Right hindlimb (tissue), 1 donor: ENCODE measurements at regions not wholly inside any gene's neighbourhood (a gene's known extent, or its start where the extent isn't known, plus 50 kb on each side); places are given as distances from the start of the nearest gene placed in this dataset.
"Not testable (repeated sequence)": the region's sequence is repeated elsewhere in the genome, so short reads cannot be mapped to it uniquely, and the experiment has no call there.

Experiments used
- DNase-seq: peaks from one replicate; pipeline ENCODE4 v3.0.0-alpha.2; 2018

- no peak for DNase-seq
Observed at GRCh38 chr18:1435487-1435886, 530.8 kb downstream of the ADCYAP1 start.

DNA sequence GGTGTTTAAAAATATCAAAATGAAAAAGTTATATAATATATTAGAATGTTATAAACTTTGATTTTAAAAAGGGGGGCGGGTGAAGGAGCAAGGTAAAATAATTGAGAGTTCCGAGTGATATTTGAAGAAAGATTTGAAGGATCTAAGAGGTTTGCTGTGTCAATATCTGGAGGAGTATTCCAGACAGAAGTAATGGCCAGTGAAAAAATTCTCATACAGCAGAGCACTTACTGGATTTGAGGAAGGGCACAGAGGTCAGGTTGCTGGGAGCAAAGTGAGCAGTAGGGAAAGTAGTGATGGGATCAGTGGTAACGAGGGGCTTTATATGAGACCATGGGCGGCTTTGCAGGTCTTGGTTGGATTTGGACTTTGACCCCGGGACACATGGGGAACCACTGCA lies 531.5 kb downstream of the ADCYAP1 start:
- no peak for DNase-seq

GRCh38 chr18:1438458-1438910 lies 533.8 kb downstream of the ADCYAP1 start:
- DNase-seq = no peak

- peak; percentile 42 for DNase-seq
Observed at GRCh38 chr18:1438967-1439366, 534.3 kb downstream of the ADCYAP1 start.

DNA sequence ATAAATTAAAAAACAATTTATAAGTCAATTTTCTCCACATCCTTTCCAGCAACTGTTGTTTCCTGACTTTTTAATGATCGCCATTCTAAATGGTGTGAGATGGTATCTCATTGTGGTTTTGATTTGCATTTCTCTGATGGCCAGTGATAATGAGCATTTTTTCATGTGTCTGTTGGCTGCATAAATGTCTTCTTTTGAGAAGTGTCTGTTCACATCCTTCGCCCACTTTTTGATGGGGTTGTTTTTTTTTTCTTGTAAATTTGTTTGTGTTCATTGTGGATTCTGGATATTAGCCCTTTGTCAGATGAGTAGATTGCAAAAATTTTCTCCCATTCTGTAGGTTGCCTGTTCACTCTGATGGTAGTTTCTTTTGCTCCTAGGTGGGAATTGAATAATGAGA lies 539.4 kb downstream of the ADCYAP1 start:
- not testable (repeated sequence) for DNase-seq

GRCh38 chr18:1446765-1447164 lies 542.1 kb downstream of the ADCYAP1 start:
- no peak for DNase-seq

DNA sequence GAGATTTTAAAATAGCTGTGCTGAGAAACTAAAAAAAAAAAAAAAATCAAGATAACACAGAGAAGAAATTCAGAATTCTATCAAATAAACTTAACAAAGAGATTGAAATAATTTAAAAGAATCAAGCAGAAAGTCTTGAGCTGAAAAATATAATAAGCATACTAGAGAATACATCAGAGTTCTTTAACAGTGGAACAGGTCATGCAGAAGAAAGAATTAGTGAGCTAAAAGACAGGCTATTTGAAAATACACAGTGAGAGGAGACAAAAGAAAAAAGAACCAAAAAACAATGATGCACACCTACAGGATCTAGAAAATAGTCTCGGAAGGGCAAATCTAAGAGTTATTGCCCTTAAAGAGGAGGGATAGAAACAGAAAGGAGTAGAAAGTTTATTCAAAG lies 548.1 kb downstream of the ADCYAP1 start:
- no peak for DNase-seq

DNA sequence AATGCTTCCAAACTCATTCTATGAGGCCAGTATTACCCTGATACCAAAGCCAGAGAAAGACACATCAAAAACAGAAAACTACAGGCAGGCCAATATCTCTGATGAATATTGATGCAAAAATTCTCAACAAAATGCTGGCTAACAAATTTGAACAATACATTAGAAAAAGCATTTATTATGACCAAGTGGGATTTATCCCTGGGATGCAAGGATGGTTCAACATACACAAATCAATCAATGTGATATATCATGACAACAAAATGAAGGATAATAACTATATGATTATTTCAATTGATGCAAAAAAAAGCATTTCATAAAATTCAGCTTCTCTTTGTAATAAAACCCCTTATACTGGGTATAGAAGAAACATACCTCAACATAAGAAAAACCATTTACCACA lies 550.9 kb downstream of the ADCYAP1 start:
- DNase-seq = no peak

GRCh38 chr18:1458547-1458946 lies 553.9 kb downstream of the ADCYAP1 start:
- no peak for DNase-seq

DNA sequence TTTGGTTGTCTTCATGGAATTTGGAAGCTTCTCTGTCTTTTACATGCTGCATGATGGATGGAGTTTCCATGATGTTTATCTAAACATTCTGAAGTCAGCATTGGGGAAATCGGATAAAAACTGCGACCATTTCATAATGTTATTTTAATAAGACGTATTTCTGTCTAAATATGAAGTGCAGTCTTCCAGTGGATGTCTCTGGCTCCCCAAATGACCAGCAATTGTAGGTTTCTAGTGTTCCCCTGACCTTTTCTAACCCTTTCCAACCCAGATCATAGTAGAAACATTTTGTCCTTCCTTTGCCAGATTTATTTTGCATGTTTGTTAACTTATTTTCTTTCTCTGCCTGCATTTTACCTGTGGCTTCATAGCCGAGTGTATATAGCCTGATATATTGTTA lies 559.3 kb downstream of the ADCYAP1 start:
- DNase-seq = no peak

DNA sequence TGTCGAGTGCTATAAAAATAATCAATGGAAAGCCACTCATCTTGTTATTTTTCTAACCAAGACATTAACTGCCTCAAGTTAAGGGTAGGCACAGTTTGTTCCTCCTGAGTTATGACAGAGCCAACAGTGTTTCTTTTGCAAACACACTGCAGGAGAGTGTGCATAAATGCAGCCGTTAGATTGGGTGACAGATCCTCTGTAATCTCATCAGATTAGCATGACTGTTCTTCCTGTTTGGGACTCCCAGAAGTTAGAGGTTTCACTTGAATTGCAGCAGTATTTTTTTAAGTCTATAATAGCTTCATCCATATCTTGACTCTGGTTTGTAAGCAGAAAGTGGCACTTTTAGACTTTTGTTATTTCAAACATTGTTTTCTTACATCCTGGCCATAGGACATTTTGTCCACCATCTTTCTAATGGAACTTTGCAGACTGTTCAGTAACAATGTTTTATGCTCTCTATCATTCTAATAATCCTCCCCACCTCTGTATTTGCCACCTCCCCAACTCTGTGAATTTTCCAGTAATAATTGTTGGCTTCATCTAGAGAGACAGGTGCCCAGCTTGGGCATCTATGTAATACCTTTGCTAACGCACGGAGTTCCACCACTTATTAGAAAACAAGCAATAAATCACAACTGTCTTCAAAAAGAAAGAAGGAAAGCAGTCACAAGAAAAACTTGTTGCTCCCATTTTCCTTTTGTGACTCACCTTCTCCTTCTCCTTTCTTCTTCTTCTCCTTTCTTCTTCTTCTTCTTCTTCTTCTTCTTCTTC lies 560.0 kb downstream of the ADCYAP1 start:
- DNase-seq = no peak

DNA sequence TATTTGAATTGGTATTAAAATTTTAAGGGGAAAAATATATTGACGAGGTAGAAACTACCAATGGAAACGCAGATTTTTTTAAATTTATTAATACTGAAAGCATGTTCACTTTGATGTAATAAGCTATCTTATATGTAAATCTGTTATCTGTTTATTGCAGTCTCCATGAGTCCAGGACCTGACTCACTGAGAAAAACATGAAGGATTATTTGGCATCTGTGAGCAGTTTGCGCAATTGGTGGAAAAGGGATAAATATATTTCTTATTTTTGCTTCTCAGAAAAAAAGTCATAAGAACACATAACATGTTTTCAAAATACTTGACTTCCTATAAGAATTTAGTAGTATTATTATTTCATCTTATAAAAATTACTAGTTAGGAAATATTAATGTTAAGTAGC lies 561.4 kb downstream of the ADCYAP1 start:
- no peak for DNase-seq

- DNase-seq = no peak
Observed at GRCh38 chr18:1467461-1467964, 562.8 kb downstream of the ADCYAP1 start.

GRCh38 chr18:1468550-1468949 lies 563.9 kb downstream of the ADCYAP1 start:
- no peak for DNase-seq

- DNase-seq = no peak
Observed at GRCh38 chr18:1475867-1476266, 571.2 kb downstream of the ADCYAP1 start.

- DNase-seq = no peak
Observed at GRCh38 chr18:1480309-1480708, 575.6 kb downstream of the ADCYAP1 start.

GRCh38 chr18:1481577-1481976 lies 576.9 kb downstream of the ADCYAP1 start:
- DNase-seq = no peak

- DNase-seq = no peak
Observed at GRCh38 chr18:1483385-1483784, 578.7 kb downstream of the ADCYAP1 start.

DNA sequence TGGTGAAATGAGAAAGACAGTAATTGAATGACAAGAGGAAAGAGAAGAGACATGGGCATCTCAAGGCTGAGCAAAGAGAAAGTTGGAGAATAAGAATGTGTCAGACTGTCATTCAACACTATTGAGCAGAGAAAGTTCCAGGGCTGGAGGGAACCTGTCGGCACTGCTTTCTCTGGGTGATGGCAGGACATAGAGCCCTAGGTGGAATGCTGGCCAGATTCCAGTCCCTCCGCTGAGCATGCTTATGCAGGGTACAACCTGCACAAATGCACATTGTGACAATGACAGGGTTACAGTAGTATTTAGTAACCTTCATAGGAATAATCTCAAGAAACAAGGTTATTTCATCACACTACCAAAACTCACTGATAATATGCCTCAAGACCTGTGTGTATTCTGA lies 582.8 kb downstream of the ADCYAP1 start:
- DNase-seq = no peak

GRCh38 chr18:1488394-1488793 lies 583.7 kb downstream of the ADCYAP1 start:
- DNase-seq = no peak

GRCh38 chr18:1488957-1489356 lies 584.3 kb downstream of the ADCYAP1 start:
- DNase-seq = no peak

- DNase-seq = no peak
Observed at GRCh38 chr18:1495387-1495786, 590.7 kb downstream of the ADCYAP1 start.

- no peak for DNase-seq
Observed at GRCh38 chr18:1496096-1496495, 591.4 kb downstream of the ADCYAP1 start.

- DNase-seq = no peak
Observed at GRCh38 chr18:1498216-1498615, 593.5 kb downstream of the ADCYAP1 start.

DNA sequence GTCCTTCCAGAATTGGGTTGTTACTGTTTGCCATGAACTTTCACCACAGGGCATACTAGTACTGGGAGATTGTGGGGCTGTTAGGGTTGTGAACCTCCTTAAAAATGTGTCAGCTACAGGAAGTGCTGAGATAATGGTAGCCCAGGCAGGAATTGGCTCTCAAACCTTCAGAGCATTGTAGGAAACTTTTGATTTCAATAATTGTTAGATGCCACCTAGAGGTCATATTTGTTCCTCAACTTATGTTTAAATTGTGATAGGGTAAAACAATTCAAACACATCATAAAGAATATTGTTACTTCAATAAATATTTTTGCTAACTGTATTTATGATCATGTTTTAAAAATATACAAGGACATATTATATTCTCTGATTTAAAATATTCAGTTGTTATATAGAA lies 594.6 kb downstream of the ADCYAP1 start:
- no peak for DNase-seq
